Activated T-helper 2 cell treated with anti-CD3 and anti-CD28 coated beads, Interferon-gamma antibody, Interleukin-2, Interleukin-4, amounts not matched to agents 10 μg/mL and 5 μg/mL and 100 μg/mL, durations not matched to agents 14 hours and 24 hours and 36 hours (primary cell): ENCODE measurements at regions not wholly inside any gene's neighbourhood (a gene's known extent, or its start where the extent isn't known, plus 50 kb on each side); places are given as distances from the start of the nearest gene placed in this dataset.
"Not testable (repeated sequence)": the region's sequence is repeated elsewhere in the genome, so short reads cannot be mapped to it uniquely, and the experiment has no call there.

Experiments
- DNase-seq: peaks from one replicate; pipeline ENCODE4 v3.0.0; 2021; ENCODE audit warnings: low spot score
- H3K27ac Mint-ChIP-seq: one replicate; pipeline ENCODE4 v1.8.0; 2021; ENCODE audit warnings: mixed read lengths
- H3K27me3 Mint-ChIP-seq: one replicate; pipeline ENCODE4 v1.8.0; 2021; ENCODE audit warnings: low read depth, mixed read lengths
- H3K36me3 Mint-ChIP-seq: one replicate; pipeline ENCODE4 v1.8.0; 2021; ENCODE audit warnings: low read depth, mixed read lengths
- H3K4me1 Mint-ChIP-seq: one replicate; pipeline ENCODE4 v1.8.0; 2021; ENCODE audit warnings: low read depth, mixed read lengths
- H3K4me3 Mint-ChIP-seq: one replicate; pipeline ENCODE4 v1.8.0; 2021; ENCODE audit warnings: low read depth, mild to moderate bottlenecking, moderate library complexity, mixed read lengths
- H3K9me3 Mint-ChIP-seq: one replicate; pipeline ENCODE4 v1.8.0; 2021; ENCODE audit warnings: mixed read lengths
- intact Hi-C: fragments of 100-400 bp; cut with micrococcal nuclease; formaldehyde crosslinking; loops from one replicate; pipeline ENCODE4 v1.15.1; 2023

DNA sequence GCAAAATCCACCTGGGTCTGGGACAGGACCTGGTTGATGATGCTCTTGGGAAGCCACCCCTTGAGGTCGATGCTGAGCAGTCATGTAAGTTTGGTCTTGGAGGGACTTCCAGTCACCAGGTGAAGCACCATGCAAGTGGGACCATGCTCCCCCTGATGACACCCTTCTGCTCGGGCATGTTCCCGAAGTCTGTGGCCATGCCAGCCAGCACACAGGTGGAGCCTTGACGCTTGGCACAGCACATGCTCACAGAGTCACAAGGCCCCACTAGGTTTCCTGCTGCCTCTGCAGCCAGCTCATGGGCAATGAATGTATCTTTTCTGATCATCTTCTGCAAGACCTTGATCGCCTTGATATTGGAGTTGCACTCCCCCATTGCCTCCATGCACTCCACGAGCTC lies 1920.2 kb downstream of the PCDH9 start:
- Mint-ChIP-seq H3K36me3 (no peaks in the 10 kb centered on the region), H3K4me3 (no peak overlapping the region), H3K9me3 (peaks cover 37% of the 10 kb centered on the region), H3K4me1 (no peaks in the 10 kb centered on the region), H3K27ac (no peak overlapping the region), H3K27me3 (no peaks in the 10 kb centered on the region)
- intact Hi-C loops: no loop called here
- DNase-seq: no peak

DNA sequence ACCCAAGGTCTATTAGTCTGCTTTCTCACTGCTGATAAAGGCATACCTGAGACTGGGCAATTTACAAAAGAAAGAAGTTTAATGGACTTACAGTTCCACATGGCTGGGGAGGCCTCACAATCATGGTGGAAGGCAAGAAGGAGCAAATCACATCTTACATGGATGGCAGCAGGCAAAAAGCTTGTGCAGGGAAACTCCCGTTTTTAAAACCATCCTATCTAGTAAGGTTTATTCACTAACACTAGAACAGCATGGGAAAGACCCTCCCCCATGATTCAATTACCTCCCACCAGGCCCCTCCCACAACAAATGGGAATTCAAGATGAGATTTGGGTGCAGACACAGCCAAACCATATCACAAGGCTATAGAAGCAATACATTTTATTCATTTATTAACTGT lies 1921.4 kb downstream of the PCDH9 start:
- DNase-seq, H3K36me3 Mint-ChIP-seq, H3K4me1 Mint-ChIP-seq, intact Hi-C loops, H3K27me3 Mint-ChIP-seq, H3K4me3 Mint-ChIP-seq, H3K27ac Mint-ChIP-seq: not testable (repeated sequence)
- peaks cover 31% of the 10 kb centered on the region for H3K9me3 Mint-ChIP-seq

DNA sequence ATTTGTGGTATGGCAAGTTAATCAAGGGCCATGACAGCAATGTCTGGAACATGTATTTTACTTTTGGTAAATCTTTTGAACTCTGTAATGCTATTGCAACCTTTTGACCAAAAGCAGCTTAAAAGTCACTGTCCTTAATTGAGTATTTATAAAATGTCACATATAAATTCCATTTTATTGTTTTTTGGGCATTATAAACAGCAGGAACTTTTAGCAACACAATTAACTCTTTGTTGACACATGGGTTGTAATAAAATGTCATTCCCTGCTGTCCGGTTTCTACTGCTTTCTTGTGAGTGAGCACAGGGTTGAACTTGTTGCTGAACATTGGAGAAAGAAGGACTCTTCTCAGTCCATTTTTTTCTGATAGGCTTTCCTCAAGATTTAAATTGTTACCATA lies 1923.1 kb downstream of the PCDH9 start:
- intact Hi-C loops: no loop called here
- Mint-ChIP-seq H3K27me3 (no peaks in the 10 kb centered on the region), H3K4me1 (no peaks in the 10 kb centered on the region), H3K27ac (no peak overlapping the region), H3K36me3 (no peaks in the 10 kb centered on the region), H3K9me3 (peaks cover 21% of the 10 kb centered on the region), H3K4me3 (no peak overlapping the region)
- no peak for DNase-seq

DNA sequence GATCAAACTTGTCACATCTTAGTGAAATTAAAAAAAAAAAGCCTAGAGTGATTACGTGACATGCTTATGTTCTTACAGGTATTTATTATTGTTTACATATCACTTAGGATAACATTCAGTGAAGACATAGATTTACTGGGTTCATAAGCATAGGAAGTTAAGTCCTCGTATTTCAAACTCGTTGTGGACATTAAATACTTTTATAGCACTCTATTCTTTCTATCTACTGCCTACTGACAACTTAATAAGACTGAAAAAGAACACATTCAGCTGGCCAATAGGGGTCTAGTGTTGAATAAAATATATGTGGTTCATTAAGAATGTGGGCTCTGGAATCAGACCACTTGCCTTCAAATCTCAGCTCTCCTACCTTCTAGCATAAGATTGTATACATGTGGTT lies 1927.4 kb downstream of the PCDH9 start:
- no peaks in the 10 kb centered on the region for H3K36me3 Mint-ChIP-seq
- H3K4me3 Mint-ChIP-seq: no peak overlapping the region
- H3K4me1 Mint-ChIP-seq: no peaks in the 10 kb centered on the region
- intact Hi-C loops: no loop called here
- no peaks in the 10 kb centered on the region for H3K27me3 Mint-ChIP-seq
- H3K27ac Mint-ChIP-seq: no peak overlapping the region
- no peak for DNase-seq
- peaks cover 12% of the 10 kb centered on the region for H3K9me3 Mint-ChIP-seq

DNA sequence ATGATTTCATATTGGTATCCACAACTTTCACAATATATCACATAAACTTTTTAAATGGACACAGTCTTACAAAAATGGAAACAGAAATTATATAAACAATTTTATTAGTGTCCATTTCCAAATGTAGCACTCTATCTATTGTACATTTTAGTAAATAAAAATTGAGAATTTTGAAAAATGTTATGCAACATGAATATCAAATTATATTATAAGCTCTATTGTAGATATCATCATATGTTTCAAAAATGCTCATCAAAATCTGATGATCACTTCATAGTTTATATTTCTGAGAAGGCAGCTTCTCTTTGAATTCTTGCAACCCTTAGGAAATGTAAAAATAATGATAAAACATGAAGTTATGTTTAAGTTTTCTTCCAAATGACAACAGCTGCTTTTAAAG lies 1928.6 kb downstream of the PCDH9 start:
- intact Hi-C loops: no loop called here
- DNase-seq: no peak
- no peak overlapping the region for H3K4me3 Mint-ChIP-seq
- no peaks in the 10 kb centered on the region for H3K36me3 Mint-ChIP-seq
- H3K27ac Mint-ChIP-seq: no peak overlapping the region
- H3K4me1 Mint-ChIP-seq: no peaks in the 10 kb centered on the region
- H3K9me3 Mint-ChIP-seq: peaks cover 9% of the 10 kb centered on the region
- no peaks in the 10 kb centered on the region for H3K27me3 Mint-ChIP-seq

DNA sequence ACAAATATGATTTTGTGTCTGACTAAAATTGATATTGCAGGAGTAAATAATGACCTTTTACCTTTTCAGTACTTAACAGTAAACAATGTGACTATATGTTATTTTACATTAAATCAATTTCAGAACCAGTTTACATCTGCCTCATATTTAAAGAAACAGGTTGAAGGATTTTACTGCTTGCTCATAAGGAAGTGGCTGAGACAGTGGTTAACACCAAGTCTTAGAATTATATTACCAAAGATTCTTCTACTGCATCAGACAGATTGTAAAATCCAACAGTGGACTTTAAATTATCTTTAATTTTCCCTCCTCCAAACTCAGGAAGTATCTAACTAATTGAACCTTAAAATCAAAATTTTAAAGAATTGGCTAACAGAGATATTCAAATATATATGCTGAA lies 1929.9 kb downstream of the PCDH9 start:
- H3K36me3 Mint-ChIP-seq: no peaks in the 10 kb centered on the region

DNA sequence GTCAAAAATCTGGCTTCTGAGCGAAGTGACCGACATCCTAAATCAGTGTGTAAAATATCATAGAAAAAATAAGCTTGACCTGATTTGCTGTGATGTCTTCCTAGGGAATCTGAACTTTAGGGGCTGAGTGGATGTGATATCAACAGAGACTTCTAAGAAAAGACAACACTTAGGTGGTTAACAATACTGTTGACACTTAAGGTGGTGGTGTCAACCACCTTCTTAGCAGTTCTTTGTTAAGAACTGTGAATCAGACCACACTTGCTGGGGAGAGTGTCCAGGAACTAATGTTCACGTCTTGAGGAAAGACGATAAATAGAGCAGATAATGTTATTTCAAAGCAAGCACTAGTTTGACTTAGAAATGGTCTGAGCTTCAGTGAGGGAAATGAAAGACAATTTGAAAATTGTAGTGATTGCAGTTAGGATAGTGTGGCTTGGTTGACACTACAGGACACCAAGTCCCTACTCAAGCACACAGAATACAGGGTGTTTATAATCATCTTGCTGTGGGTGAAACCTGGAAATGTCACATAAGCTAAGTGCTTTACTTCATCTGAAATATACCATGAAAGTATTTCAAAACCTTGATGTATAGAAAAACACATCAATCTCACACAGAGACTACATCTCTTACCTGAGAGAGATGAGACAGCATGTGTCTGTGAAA lies 1936.5 kb downstream of the PCDH9 start:
- Mint-ChIP-seq H3K4me1 (no peaks in the 10 kb centered on the region), H3K4me3 (no peak overlapping the region), H3K27me3 (no peaks in the 10 kb centered on the region), H3K9me3 (peaks cover 36% of the 10 kb centered on the region), H3K27ac (no peak overlapping the region), H3K36me3 (no peaks in the 10 kb centered on the region)
- DNase-seq: no peak
- intact Hi-C loops: no loop called here

More for the DNA sequence above, 1929.9 kb downstream of the PCDH9 start:
- Mint-ChIP-seq H3K4me1 (no peaks in the 10 kb centered on the region), H3K9me3 (peaks cover 15% of the 10 kb centered on the region), H3K4me3 (no peak overlapping the region), H3K27me3 (no peaks in the 10 kb centered on the region), H3K27ac (no peak overlapping the region)
- intact Hi-C loops: no loop called here
- DNase-seq: no peak

DNA sequence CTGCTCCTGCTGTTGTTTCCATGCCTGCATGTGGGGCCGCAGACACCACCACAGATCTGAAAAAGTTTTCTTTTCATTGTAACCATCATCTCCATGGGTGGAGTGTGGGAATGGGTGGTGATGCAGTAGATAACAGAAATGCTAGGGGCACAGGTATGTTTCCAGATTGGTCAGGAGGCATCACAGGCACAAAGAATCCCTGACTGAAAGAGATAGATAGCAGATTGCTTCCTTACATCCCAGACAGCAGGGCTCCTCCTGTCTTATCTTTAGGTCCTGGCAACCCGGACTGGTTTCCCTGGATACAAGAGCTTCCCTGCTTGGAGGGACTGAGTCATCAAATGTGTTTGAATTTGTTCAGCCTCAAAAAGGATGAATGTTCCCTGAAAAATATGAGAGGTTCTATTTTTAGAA lies 1937.6 kb downstream of the PCDH9 start:
- intact Hi-C loops: no loop called here
- no peaks in the 10 kb centered on the region for H3K36me3 Mint-ChIP-seq
- no peaks in the 10 kb centered on the region for H3K4me1 Mint-ChIP-seq
- no peak overlapping the region for H3K4me3 Mint-ChIP-seq
- no peaks in the 10 kb centered on the region for H3K27me3 Mint-ChIP-seq
- no peak overlapping the region for H3K27ac Mint-ChIP-seq
- DNase-seq: no peak
- peaks cover 31% of the 10 kb centered on the region for H3K9me3 Mint-ChIP-seq

DNA sequence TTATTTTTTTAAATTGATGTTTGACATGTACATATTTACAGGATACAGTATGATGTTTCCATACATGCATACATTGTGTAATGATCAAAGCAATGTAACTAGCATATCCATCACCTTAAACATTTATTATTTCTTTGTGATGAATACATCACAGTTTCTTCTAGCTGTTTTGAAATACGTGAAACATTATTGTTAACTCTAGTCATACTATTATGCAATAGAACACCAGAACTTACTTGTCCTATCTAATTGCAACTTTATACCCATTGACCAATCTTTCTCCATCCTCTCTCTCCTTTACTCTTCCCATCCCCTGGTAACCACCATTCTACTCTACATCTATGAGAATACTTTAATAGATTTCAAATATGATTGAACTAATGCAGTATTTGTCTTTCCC lies 1942.7 kb downstream of the PCDH9 start:
- no peak overlapping the region for H3K4me3 Mint-ChIP-seq
- no peaks in the 10 kb centered on the region for H3K27me3 Mint-ChIP-seq
- H3K4me1 Mint-ChIP-seq: no peaks in the 10 kb centered on the region

DNA sequence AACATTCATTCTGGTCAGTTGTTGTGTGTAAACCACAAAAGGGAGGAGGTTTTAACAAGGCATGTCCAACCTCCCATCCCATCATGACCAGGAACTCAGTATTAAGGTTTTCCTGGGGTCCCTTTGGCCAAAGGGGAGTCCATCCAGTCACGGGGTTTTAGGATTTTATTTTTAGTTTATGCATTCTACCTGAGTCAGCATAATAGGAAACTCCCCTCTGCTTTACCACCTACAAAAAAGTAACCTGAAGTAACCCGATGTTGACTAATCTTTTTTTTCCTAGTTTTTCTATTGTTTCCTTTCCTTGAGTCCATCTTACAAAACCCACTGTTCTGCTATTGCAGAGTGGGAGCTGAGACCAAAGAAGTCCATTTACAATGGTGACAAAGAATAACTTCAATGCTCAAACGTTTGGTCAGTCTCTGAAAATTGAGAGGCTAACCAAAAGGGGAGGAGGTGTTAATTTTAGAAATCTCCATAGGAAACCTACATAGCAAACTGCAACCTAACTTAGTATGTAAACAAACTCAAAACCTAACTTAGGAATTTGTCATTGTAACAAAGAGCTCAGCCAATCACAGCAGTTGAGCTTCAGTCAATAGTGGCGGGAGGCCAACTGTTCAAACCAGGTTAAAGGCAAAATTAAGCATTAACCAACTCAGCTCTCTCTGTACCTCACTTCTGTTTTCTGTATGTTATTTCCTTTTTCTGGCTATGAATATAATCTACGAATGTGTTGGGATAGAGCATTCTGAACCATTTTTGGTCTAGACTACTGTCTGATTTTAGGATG lies 1954.1 kb downstream of the PCDH9 start:
- intact Hi-C loops: no loop called here
- Mint-ChIP-seq H3K36me3 (no peaks in the 10 kb centered on the region), H3K27me3 (no peaks in the 10 kb centered on the region), H3K4me1 (no peaks in the 10 kb centered on the region), H3K27ac (no peak overlapping the region), H3K4me3 (no peak overlapping the region), H3K9me3 (peaks cover 43% of the 10 kb centered on the region)
- no peak for DNase-seq

More for the DNA sequence above, 1942.7 kb downstream of the PCDH9 start:
- DNase-seq: no peak
- intact Hi-C loops: no loop called here
- Mint-ChIP-seq H3K36me3 (no peaks in the 10 kb centered on the region), H3K9me3 (peaks cover 29% of the 10 kb centered on the region), H3K27ac (no peak overlapping the region)

DNA sequence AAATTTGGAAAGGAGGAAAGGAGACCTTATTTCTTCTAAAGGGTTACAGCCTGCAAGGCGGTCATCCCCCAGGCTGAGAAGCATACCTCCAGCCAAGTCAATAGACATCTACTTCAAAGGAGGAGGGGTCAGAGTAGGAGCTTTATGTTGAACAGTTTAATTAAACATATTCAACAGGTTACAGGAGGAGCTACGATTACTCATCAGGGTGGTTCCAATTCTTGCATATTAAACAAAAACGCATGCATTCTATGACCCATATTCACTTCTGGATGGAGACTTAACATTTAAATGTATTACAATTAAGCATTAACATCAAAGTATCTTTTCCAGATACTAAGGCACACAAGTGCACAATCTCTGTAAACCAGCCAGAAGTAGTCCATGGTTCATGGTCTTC lies 1955.0 kb downstream of the PCDH9 start:
- Mint-ChIP-seq H3K4me3 (no peak overlapping the region), H3K9me3 (peaks cover 42% of the 10 kb centered on the region), H3K27me3 (no peaks in the 10 kb centered on the region), H3K27ac (no peak overlapping the region), H3K4me1 (no peaks in the 10 kb centered on the region), H3K36me3 (no peaks in the 10 kb centered on the region)
- no peak for DNase-seq
- intact Hi-C loops: no loop called here

DNA sequence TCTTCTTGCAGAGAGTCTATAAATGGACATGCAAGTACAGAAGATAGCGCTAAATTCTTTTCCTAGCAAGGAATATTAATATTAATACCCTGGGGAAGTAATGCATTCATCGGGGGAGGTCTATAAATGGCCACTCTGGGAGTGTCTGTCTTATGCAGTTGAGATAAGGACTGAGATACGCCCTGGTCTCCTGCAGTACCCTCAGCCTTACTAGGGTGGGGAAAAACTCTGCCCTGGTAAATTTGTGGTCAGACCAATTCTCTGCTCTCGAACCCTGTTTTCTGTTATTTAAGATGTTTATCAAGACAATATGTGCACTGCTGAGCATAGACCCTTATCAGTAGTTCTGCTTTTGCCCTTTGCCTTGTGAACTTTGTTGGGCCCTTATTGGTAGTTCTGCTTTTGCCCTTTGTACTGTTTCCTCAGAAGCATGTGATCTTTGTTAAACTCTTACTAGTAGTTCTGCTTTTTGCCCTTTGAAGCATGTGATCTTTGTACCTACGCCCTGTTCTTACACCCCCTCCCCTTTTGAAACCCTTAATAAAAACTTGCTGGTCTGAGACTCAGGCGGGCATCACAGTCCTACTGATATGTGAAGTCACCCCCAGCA lies 1956.2 kb downstream of the PCDH9 start:
- H3K4me3 Mint-ChIP-seq, H3K4me1 Mint-ChIP-seq, H3K36me3 Mint-ChIP-seq, H3K27me3 Mint-ChIP-seq, H3K27ac Mint-ChIP-seq, DNase-seq, intact Hi-C loops: not testable (repeated sequence)
- H3K9me3 Mint-ChIP-seq: peaks cover 35% of the 10 kb centered on the region

DNA sequence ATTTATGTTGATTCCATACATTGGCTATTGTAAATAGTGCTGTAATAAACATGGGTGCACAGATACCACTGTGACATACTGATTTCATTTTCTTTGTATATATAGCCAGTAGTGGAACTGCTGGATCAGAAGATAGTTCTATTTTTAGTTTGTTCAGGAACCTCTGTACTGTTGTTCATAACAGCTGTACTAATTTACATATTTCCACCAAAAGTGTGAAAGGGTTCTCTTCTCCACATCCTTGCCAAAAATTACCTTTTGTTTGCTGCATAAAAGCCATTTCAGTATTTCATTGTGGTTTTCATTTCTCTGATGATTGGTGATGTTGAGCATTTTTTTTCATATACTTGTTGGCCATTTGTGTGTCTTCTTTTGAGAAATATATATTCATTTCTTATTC lies 1962.1 kb downstream of the PCDH9 start:
- intact Hi-C loops: no loop called here
- H3K4me3 Mint-ChIP-seq: no peak overlapping the region
- no peaks in the 10 kb centered on the region for H3K27me3 Mint-ChIP-seq
- H3K36me3 Mint-ChIP-seq: no peaks in the 10 kb centered on the region
- no peak overlapping the region for H3K27ac Mint-ChIP-seq
- peaks cover 22% of the 10 kb centered on the region for H3K9me3 Mint-ChIP-seq
- DNase-seq: no peak
- H3K4me1 Mint-ChIP-seq: no peaks in the 10 kb centered on the region
